GM21423 (cell line): ENCODE measurements at regions not wholly inside any gene's neighbourhood (a gene's known extent, or its start where the extent isn't known, plus 50 kb on each side); places are given as distances from the start of the nearest gene placed in this dataset.
"Not testable (repeated sequence)": the region's sequence is repeated elsewhere in the genome, so short reads cannot be mapped to it uniquely, and the experiment has no call there.

Source experiments
- ATAC-seq: cut with Tn5 transposase; IDR thresholded peaks from one replicate; pipeline ENCODE4 v1.9.1; 2021; ENCODE audit warnings: mild to moderate bottlenecking, moderate library complexity; ENCODE audit not compliant: unreplicated experiment

DNA sequence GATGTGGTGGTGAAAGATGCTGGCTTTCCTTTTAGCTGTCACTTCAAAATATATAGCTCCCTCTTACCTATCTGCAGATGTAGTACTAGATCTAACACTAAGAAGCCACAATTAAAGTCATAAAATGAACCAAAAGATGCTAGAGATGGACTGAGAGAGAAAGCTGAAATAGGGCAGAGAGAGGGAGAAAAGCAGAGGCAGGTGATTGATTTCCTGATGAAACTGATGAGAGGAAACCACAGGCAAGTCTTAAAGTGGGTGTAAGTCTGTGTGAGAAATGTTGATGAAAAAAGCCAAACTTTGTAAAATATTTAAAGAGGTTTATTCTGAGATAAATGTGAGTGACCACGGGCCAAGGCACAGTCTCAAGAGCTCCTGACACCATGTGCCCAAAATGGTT lies 194.3 kb upstream of the MBL2 start:
- ATAC-seq, result no peak

GRCh38 chr10:52965938-52966401 lies 193.4 kb upstream of the MBL2 start:
- peak; percentile 99 for ATAC-seq

GRCh38 chr10:52965509-52965908 lies 192.9 kb upstream of the MBL2 start:
- ATAC-seq, result peak; percentile 2

DNA sequence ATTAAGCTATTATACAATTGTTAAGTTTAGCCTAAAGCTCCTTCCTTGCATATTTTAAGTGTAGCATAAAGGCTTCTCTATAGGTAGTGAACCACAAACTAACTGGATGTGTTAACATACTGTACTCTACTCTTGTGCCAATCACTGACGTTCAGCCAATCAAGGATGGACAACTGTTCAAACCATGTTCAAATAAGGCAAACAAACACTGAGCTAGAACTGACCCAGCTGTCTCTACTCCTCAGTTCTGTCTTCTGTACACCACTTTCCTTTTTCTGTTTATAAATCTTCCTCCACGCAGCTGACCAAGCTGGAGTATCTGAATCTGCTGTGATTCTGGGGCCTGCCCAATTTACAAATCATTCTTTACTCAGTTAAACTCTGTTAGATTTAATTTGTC lies 188.7 kb upstream of the MBL2 start:
- ATAC-seq, result no peak

DNA sequence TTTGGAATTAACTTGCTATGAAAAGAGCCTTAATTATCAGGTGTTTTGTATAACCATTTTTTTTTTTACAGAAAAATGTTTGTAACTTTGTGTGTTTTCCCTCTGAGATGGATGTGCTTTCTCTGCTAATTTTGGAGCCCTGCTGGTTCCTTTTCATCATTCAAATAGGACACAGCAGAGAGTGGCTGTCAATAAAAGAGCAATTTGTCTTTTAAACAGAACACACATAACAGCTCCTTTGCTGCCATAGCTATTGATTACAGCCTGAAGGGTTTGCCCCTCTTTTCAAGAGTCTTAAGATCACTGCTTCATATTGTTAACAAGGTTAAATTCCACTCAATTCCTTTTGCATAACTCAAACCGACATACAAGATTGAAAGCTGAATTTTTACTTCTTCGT lies 187.2 kb upstream of the MBL2 start:
- no peak for ATAC-seq

DNA sequence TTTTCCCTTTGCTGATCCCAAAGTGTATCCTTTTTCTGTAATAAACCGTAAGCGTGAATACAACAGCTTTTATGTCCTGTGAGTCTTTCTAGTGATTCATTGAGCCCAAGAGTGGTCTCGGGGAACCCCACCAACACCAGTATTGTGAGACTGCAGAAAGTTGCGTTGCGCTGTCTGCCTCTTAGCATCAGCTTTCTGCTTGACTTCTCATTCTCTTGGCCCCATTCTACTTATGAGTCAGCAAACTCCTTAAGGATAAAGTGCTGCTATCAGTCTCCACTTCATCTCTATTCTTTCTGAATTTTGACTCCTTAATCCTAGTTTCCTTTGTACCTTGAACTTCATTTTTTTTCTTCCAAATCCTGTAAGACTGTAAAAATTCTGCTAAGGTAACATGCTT lies 184.3 kb upstream of the MBL2 start:
- ATAC-seq, result no peak

- no peak for ATAC-seq
Measured at GRCh38 chr10:52956461-52956860, 183.9 kb upstream of the MBL2 start.

GRCh38 chr10:52955337-52955736 lies 182.8 kb upstream of the MBL2 start:
- no peak for ATAC-seq

- no peak for ATAC-seq
Measured at GRCh38 chr10:52954407-52954806, 181.8 kb upstream of the MBL2 start.

DNA sequence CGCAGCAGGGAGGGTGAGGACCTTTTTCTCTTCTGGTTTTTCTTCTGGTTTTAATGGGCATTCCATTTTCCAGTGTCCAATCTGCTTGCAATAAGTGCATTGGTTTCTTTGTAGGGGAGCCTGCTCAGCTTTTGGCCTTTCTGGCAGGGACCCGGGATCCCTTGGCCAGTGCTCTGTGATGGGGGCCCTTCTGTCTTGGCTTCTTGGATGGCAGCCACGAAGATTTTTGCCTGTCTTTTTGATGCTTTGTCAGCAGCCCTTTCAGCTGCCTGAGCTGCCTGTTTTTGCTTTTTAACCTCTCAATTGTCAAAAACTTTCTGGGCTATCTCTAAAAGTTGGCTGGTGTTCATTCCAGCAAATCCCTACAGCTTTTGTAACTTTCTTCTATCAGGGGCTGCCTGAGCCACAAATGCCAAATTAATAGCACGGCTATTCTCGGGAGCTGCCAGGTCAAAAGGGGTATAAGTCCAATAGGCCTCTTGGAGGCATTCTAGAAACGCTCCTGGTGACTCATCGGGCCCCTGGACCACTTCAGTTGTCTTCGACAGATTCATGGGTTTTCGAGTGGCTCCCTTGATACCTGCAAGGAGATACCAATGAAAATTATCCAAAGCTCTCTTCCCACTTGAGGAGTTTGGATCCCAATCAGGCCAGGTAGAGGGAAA lies 179.9 kb upstream of the MBL2 start:
- no peak for ATAC-seq

- ATAC-seq, result peak; percentile 95
Measured at GRCh38 chr10:52951824-52952223, 179.2 kb upstream of the MBL2 start.

DNA sequence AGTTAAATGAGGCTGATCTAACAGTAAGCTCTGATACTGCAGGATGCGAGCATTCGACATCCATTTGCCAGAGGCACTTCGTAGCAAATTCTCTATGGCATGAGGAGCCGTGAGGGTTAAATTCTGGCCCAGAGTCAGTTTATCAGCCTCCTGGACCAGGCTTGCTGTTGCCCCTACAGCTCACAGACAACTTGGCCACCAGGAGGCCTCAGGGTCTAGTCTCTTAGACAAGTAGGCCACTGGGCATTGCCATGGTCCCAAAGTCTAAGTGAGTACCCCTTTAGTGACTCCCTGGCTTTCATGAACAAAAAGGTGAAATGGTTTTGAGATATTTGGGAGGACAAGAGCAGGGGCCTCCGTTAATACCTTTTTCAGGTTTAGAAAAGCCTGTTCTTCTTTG lies 178.0 kb upstream of the MBL2 start:
- ATAC-seq, result no peak

DNA sequence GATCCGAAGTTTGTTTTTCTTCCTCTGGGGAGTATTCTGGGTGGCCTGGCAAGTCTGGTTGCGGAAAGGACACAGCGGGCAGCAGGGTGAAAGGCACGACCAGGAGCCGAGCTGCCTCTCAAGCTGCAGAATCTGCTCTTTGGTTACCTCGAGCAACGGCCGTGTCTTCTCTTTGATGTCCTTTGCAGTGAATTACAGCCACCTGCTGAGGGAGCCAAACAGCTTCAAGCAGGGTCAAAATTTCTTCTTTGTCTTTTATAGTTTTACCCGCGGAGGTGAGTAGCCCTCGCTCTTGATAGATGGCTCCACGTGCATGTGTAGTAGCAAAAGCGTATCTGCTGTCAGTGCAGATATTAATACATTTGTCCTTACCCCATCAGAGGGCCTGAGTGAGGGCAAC lies 177.3 kb upstream of the MBL2 start:
- no peak for ATAC-seq

GRCh38 chr10:52946486-52946885 lies 173.9 kb upstream of the MBL2 start:
- no peak for ATAC-seq

- not testable (repeated sequence) for ATAC-seq
Measured at GRCh38 chr10:52945521-52945920, 172.9 kb upstream of the MBL2 start.

DNA sequence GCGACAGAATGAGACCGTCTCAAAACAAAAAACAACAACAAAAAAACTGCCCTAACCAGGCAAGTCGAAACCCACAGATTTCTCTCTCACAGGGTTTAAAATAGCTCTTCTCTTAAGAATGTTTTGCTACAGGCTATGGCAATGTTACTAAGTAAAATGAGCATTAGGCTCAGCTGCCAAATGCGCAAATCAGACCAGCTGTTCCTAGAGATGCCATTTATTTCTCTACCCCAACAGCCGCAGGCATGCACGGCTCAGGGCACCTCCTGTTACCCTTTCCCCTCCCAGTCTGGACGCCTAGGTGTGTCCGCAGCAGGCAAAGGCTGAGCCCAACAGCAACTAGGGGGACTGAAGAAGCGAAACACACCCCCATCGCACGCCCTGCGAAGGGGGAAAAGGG lies 168.3 kb upstream of the MBL2 start:
- ATAC-seq, result no peak

DNA sequence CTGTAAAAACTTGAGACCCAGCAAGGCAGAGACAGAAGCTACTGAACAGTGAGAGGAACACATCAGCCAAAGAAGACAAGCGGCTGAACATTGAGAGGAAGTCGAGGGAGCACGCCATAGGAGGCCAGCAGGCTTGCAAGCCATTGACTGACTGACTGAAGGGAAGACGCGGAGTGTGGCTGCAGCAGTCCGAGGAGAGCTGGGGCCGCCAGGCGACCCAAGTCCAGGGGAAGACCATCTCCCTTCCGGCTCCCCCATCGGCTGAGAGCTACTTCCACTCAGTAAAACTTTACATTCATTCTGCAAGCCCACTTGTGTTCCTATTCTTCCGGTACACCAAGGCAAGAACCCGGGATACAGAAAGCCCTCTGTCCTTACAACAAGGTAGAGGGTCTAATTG lies 167.3 kb upstream of the MBL2 start:
- ATAC-seq, result no peak

DNA sequence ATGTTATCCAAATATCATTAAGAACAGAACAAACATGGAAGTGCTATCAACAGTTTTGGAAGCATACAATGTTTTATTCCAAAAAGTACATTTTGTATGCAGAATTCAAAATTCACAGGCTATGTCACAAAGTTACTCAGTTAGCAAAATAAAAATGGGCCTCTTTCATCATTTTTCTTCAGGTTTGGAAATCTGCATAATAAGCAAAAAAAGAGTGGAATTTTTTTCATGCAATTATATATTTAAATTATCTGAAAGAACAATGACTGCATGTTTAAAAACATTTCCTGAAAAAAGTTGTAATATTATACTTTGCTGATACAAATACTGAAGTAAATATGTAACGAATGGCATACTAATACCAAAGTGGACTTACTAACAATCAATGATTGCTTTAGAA lies 161.2 kb upstream of the MBL2 start:
- ATAC-seq, result no peak

DNA sequence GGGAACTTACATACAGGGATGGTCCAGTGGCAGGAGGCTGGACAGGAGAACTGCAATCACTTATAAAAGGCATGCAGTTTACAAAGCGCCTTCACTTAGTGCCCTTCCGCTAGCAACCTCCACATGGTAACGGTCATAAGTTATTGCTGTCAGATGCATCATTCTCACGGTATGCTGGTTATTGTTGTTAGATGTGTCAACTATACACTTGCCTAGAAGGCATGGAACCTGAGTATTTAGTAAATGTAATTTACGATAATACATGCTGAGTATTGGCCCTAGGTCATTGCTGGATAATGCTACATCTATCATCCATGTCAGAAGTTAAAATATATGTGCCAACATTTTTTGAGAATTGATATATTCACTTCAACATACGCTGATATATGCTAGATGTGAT lies 155.1 kb upstream of the MBL2 start:
- no peak for ATAC-seq

DNA sequence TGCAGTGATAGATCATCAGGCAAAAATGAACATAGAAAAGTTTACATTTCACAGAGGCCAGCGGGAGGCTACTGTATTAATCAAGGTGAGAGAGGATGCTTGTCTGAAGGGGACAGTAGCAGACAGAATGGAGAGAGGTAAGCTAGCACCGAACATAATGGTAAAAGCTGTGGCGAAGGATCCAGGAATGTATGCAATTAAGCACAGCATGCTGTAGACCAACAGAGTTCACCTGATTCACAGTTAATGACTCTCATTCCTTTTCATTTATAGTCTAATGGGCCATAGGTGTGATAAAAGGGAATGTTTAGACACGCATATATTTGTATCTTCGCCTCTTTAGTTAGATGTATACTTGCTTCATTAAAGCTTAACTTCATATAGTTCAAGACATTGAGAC lies 150.9 kb upstream of the MBL2 start:
- no peak for ATAC-seq

- peak; percentile 53 for ATAC-seq
Measured at GRCh38 chr10:52918714-52919305, 146.2 kb upstream of the MBL2 start.

GRCh38 chr10:52915391-52915790 lies 142.8 kb upstream of the MBL2 start:
- ATAC-seq, result no peak

DNA sequence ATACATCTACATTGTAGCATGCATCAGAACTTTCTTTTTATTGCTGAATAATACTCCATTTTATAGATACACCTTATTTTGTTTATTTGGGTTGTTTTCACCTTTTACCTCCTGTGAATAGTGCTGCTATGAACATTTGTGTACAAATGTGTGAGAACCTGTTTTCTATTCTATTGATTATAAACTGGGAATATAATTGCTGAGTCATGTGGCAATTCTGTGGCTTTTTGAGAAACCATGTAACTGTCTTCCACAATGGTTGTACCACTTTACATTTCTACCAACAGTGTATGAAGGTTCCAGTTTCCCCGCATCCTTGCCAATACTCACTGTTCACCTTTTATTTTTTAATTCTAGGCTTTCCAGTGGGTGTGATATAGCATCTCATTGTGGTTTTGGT lies 138.6 kb upstream of the MBL2 start:
- ATAC-seq, result no peak
